Breast epithelium (tissue), 3 donors: ENCODE measurements at regions not wholly inside any gene's neighbourhood (a gene's known extent, or its start where the extent isn't known, plus 50 kb on each side); places are given as distances from the start of the nearest gene placed in this dataset.

ENCODE experiments used
- POLR2A ChIP-seq: fragments of 450-650 bp; IDR thresholded peaks from one replicate; pipeline ENCODE4 v1.6.1; 2016; ENCODE audit warnings: antibody characterized with exemption, mild to moderate bottlenecking, moderate library complexity
- TF ChIP-seq, protein P1 (sequence below), 3 donors: fragments of 450-650 bp; IDR thresholded peaks; one replicate each; pipeline ENCODE4 v1.5.1; 2016 to 2017; ENCODE audit warnings: antibody characterized with exemption in 3 of 3, mild to moderate bottlenecking in 3 of 3, moderate library complexity in 3 of 3

DNA sequence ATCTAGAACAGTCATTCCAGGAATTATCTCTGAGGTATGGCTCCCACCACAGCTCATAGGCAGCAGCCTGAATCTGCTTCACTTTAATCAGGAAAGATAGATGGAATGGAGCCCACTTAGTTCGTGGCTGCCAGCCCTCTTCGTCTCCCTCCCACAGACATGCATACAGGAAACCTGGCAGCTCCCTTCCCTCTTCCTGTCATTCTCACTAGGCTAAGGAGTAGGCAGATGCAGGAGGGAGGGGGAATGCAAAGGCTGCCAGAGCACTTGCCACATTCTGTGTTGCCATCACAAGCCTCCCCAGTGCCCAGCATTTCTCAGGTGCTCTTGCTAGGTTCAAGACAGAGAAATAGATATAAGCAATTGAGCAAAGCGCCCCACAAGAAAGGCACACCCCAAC lies 378.9 kb downstream of the ELAVL2 start:
- no peak for TF ChIP-seq POLR2A
- TF ChIP-seq, protein P1, sequence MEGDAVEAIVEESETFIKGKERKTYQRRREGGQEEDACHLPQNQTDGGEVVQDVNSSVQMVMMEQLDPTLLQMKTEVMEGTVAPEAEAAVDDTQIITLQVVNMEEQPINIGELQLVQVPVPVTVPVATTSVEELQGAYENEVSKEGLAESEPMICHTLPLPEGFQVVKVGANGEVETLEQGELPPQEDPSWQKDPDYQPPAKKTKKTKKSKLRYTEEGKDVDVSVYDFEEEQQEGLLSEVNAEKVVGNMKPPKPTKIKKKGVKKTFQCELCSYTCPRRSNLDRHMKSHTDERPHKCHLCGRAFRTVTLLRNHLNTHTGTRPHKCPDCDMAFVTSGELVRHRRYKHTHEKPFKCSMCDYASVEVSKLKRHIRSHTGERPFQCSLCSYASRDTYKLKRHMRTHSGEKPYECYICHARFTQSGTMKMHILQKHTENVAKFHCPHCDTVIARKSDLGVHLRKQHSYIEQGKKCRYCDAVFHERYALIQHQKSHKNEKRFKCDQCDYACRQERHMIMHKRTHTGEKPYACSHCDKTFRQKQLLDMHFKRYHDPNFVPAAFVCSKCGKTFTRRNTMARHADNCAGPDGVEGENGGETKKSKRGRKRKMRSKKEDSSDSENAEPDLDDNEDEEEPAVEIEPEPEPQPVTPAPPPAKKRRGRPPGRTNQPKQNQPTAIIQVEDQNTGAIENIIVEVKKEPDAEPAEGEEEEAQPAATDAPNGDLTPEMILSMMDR (IDR thresholded peaks at IDR 0.05): no peak
